NT2/D1 (cell line): ENCODE measurements at regions not wholly inside any gene's neighbourhood (a gene's known extent, or its start where the extent isn't known, plus 50 kb on each side); places are given as distances from the start of the nearest gene placed in this dataset.

Source experiments
- SUZ12 ChIP-seq: IDR thresholded peaks from 2 replicates; pipeline ENCODE4 v1.6.1; 2011; ENCODE audit not compliant: insufficient read length, insufficient read depth; ENCODE audit errors: extremely low read depth
- YY1 ChIP-seq: IDR thresholded peaks from 2 replicates; pipeline ENCODE4 v1.6.1; 2011; ENCODE audit not compliant: insufficient read length, insufficient read depth

DNA sequence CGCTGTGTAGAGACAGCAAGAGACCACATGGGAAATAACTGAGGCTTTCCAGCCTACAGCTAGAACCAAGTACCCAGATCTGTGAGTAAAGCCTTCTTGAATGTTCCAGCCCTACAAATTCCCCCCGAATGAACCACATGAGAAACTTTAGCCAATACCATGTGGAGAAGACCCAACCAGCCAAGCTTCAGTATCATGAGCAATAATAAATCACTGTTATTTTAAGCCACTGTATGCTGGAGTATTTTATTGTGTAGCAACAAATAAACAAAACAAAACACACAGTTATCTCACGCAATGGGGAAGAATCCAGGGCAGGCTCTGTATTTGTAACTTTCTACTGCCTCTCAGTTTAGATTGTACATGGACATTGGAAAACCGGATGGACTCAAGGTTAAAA is 426.2 kb downstream of the CDH11 start:
- TF ChIP-seq YY1 (no peak), SUZ12 (no peak)
